PFSK-1 (cell line): ENCODE measurements at regions not wholly inside any gene's neighbourhood (a gene's known extent, or its start where the extent isn't known, plus 50 kb on each side); places are given as distances from the start of the nearest gene placed in this dataset.

ENCODE experiments used
- FOXP2 ChIP-seq: optimal IDR thresholded peaks from 2 replicates; pipeline ENCODE3; 2011; ENCODE audit warnings: borderline replicate concordance, control low read depth, inconsistent platforms; ENCODE audit not compliant: insufficient read depth; ENCODE audit errors: extremely low read length, extremely low read depth
- POLR2AphosphoS5 ChIP-seq: IDR thresholded peaks from 2 replicates; pipeline ENCODE4 v1.6.1; 2012; ENCODE audit warnings: low read depth, mild to moderate bottlenecking, control low read depth, low read length, moderate library complexity
- TAF1 ChIP-seq: IDR thresholded peaks from 2 replicates; pipeline ENCODE4 v1.6.1; 2012; ENCODE audit warnings: low read length, control low read depth, borderline replicate concordance; ENCODE audit not compliant: insufficient read depth

- TF ChIP-seq TAF1 (no peak), POLR2AphosphoS5 (no peak), FOXP2 (no peak)
These were observed 1613.8 kb upstream of the IGFBP7 start for GRCh38 chr4:58723954-58724353.
